ENCODE measurements at regions not wholly inside any gene's neighbourhood (a gene's known extent, or its start where the extent isn't known, plus 50 kb on each side); places are given as distances from the start of the nearest gene placed in this dataset.

DNA sequence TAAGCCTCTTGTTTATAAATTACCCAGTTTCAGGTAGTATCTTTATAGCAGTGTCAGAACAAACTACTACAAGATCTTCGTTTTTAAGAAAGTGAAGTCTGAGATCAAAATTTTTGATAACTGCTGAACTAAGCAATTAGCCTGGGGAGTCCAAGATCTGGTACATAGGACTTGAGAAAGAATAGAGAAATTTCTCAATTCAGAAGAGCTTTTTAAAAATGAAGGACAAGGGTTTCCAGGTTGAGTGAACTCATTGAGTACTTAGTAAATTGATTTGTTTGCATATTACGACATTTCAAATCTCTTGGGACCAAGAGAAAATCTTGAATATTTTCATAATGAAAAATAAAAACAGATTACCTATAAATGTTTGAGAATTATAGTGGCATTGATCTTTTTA is 386.6 kb upstream of the THRB start:
- ATAC-seq (no peak), DNase-seq (no peak)
- H3K4me3 ChIP-seq: no peak overlapping the region
- H3K27me3 ChIP-seq: no peaks in the 10 kb centered on the region
- TF ChIP-seq, protein P1, sequence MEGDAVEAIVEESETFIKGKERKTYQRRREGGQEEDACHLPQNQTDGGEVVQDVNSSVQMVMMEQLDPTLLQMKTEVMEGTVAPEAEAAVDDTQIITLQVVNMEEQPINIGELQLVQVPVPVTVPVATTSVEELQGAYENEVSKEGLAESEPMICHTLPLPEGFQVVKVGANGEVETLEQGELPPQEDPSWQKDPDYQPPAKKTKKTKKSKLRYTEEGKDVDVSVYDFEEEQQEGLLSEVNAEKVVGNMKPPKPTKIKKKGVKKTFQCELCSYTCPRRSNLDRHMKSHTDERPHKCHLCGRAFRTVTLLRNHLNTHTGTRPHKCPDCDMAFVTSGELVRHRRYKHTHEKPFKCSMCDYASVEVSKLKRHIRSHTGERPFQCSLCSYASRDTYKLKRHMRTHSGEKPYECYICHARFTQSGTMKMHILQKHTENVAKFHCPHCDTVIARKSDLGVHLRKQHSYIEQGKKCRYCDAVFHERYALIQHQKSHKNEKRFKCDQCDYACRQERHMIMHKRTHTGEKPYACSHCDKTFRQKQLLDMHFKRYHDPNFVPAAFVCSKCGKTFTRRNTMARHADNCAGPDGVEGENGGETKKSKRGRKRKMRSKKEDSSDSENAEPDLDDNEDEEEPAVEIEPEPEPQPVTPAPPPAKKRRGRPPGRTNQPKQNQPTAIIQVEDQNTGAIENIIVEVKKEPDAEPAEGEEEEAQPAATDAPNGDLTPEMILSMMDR (IDR thresholded peaks at IDR 0.05): no peak
- TF ChIP-seq POLR2A (IDR thresholded peaks at IDR 0.05): no peak
- no peaks in the 10 kb centered on the region for H3K9me3 ChIP-seq
- intact Hi-C loops (cut with DNase I): no loop called here
- H3K27ac ChIP-seq: no peak overlapping the region
- H3K4me1 ChIP-seq: no peaks in the 10 kb centered on the region
- 35 to 43% methylated on average over 2 of the region's 2 CpGs for WGBS, 2 donors
- H3K36me3 ChIP-seq (replicated peaks in 1 of 2; ENCODE audit: insufficient read depth in 1 of 2, low read depth in 2 of 2): no peaks in the 10 kb centered on the region

- ATAC-seq (no peak), DNase-seq (no peak)
- no peaks in the 10 kb centered on the region for H3K9me3 ChIP-seq
- intact Hi-C loops (cut with DNase I): no loop called here
- TF ChIP-seq POLR2A (IDR thresholded peaks at IDR 0.05): no peak
- TF ChIP-seq, protein P1 (IDR thresholded peaks at IDR 0.05): no peak
- no peak overlapping the region for H3K4me3 ChIP-seq
- H3K27me3 ChIP-seq: no peaks in the 10 kb centered on the region
- H3K4me1 ChIP-seq: no peaks in the 10 kb centered on the region
- WGBS, 2 donors: 56 to 57% methylated on average over 5 of the region's 5 CpGs
- H3K27ac ChIP-seq: no peak overlapping the region
- no peaks in the 10 kb centered on the region for H3K36me3 ChIP-seq (replicated peaks in 1 of 2; ENCODE audit: insufficient read depth in 1 of 2, low read depth in 2 of 2)
These were observed 391.9 kb upstream of the THRB start for GRCh38 chr3:24886501-24886900.

DNA sequence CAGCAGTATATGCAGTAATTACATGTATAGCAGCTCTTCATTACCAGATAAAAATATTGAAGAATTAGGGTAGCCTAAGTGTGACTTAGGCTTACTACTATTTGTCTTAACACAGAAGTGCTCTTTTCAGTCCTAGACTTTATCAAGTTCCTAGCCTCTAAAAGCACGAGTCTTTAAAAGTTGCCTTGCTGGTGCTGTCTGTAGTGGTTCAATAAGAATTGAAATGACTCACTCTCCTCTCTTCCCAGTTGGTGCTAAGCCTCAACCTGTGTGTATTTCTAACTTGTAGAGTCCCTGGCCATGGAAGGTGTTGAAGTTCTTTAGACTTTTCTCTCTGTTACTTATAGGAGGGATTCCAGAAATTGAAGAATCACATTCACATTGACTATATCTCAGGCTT is 395.4 kb upstream of the THRB start:
- Histone ChIP-seq H3K9me3 (no peaks in the 10 kb centered on the region), H3K27ac (no peak overlapping the region), H3K4me1 (no peaks in the 10 kb centered on the region), H3K27me3 (no peaks in the 10 kb centered on the region), H3K4me3 (no peak overlapping the region), H3K36me3 (replicated peaks in 1 of 2; ENCODE audit: insufficient read depth in 1 of 2, low read depth in 2 of 2) (no peaks in the 10 kb centered on the region)
- intact Hi-C loops (cut with DNase I): no loop called here
- ATAC-seq (no peak), DNase-seq (no peak)
- WGBS, 2 donors: 46 to 50% methylated on average over 1 of the region's 1 CpG
- TF ChIP-seq, protein P1 (IDR thresholded peaks at IDR 0.05): no peak
- no peak for TF ChIP-seq POLR2A (IDR thresholded peaks at IDR 0.05)

GRCh38 chr3:24899373-24899772 is 404.7 kb upstream of the THRB start:
- Histone ChIP-seq H3K4me1 (no peaks in the 10 kb centered on the region), H3K4me3 (no peak overlapping the region), H3K9me3 (no peaks in the 10 kb centered on the region), H3K27me3 (no peaks in the 10 kb centered on the region), H3K27ac (no peak overlapping the region), H3K36me3 (replicated peaks in 1 of 2; ENCODE audit: insufficient read depth in 1 of 2, low read depth in 2 of 2) (no peaks in the 10 kb centered on the region)
- TF ChIP-seq, protein P1 (IDR thresholded peaks at IDR 0.05): no peak
- no peak for TF ChIP-seq POLR2A (IDR thresholded peaks at IDR 0.05)
- DNase-seq (no peak), ATAC-seq (no peak)
- 50 to 56% methylated on average over 4 of the region's 4 CpGs for WGBS, 2 donors
- intact Hi-C loops (cut with DNase I): no loop called here

GRCh38 chr3:24899901-24900603 is 405.4 kb upstream of the THRB start:
- H3K9me3 ChIP-seq: no peaks in the 10 kb centered on the region
- WGBS, 2 donors: 45 to 46% methylated on average over 4 of the region's 4 CpGs
- no peak for TF ChIP-seq POLR2A (IDR thresholded peaks at IDR 0.05)
- TF ChIP-seq, protein P1 (IDR thresholded peaks at IDR 0.05): no peak
- DNase-seq (no peak), ATAC-seq (no peak)
- no peaks in the 10 kb centered on the region for H3K27me3 ChIP-seq
- no peaks in the 10 kb centered on the region for H3K36me3 ChIP-seq (replicated peaks in 1 of 2; ENCODE audit: insufficient read depth in 1 of 2, low read depth in 2 of 2)
- no peak overlapping the region for H3K4me3 ChIP-seq
- H3K27ac ChIP-seq: no peak overlapping the region
- H3K4me1 ChIP-seq: no peaks in the 10 kb centered on the region
- intact Hi-C loops (cut with DNase I): no loop called here
